IMR-90 (cell line): ENCODE measurements at regions not wholly inside any gene's neighbourhood (a gene's known extent, or its start where the extent isn't known, plus 50 kb on each side); places are given as distances from the start of the nearest gene placed in this dataset.

Experiments used
- CEBPB ChIP-seq: IDR thresholded peaks from 2 replicates; pipeline ENCODE4 v1.6.1; 2012; ENCODE audit warnings: low read depth, low read length, improper control_type of control experiment
- CHD1 ChIP-seq: IDR thresholded peaks from 2 replicates; pipeline ENCODE4 v1.6.1; 2012; ENCODE audit warnings: low read depth, low read length, improper control_type of control experiment
- FOS ChIP-seq: fragments of 150-350 bp; IDR thresholded peaks from 2 replicates; pipeline ENCODE4 v1.6.1; 2016; ENCODE audit warnings: low read depth, low read length
- MAFK ChIP-seq: IDR thresholded peaks from 2 replicates; pipeline ENCODE4 v1.6.1; 2012; ENCODE audit warnings: low read depth, low read length, improper control_type of control experiment
- MAZ ChIP-seq: IDR thresholded peaks from 2 replicates; pipeline ENCODE4 v1.6.1; 2012; ENCODE audit warnings: low read depth, mild to moderate bottlenecking, low read length, improper control_type of control experiment, moderate library complexity, borderline replicate concordance
- MXI1 ChIP-seq: IDR thresholded peaks from 2 replicates; pipeline ENCODE4 v1.6.1; 2012; ENCODE audit warnings: low read depth, mild to moderate bottlenecking, low read length, moderate library complexity, borderline replicate concordance
- POLR2A ChIP-seq: IDR thresholded peaks from 2 replicates; pipeline ENCODE4 v1.6.1; 2012; ENCODE audit warnings: mild to moderate bottlenecking, low read depth, low read length
- RAD21 ChIP-seq: IDR thresholded peaks from 2 replicates; pipeline ENCODE4 v1.6.1; 2012; ENCODE audit warnings: low read length, improper control_type of control experiment
- RCOR1 ChIP-seq: IDR thresholded peaks from 2 replicates; pipeline ENCODE4 v1.6.1; 2012; ENCODE audit warnings: mild to moderate bottlenecking, low read length, improper control_type of control experiment; ENCODE audit not compliant: insufficient replicate concordance
- RFX5 ChIP-seq: IDR thresholded peaks from 2 replicates; pipeline ENCODE4 v1.8.0; 2012; ENCODE audit warnings: low read depth, mild to moderate bottlenecking, low read length, moderate library complexity
- TF ChIP-seq, protein P1 (sequence below): conservative IDR thresholded peaks from 2 replicates; pipeline ENCODE4 v1.5.1; 2012; ENCODE audit warnings: mild to moderate bottlenecking, low read depth, low read length, improper control_type of control experiment
- TF ChIP-seq, protein P2 (sequence below): fragments of 150-350 bp; IDR thresholded peaks from 2 replicates; pipeline ENCODE4 v1.6.1; 2017; ENCODE audit warnings: mild to moderate bottlenecking, antibody characterized with exemption, low read length, low read depth

GRCh38 chr2:120651818-120652217, 83.8 kb upstream of the GLI2 start:
- TF ChIP-seq, protein P1, sequence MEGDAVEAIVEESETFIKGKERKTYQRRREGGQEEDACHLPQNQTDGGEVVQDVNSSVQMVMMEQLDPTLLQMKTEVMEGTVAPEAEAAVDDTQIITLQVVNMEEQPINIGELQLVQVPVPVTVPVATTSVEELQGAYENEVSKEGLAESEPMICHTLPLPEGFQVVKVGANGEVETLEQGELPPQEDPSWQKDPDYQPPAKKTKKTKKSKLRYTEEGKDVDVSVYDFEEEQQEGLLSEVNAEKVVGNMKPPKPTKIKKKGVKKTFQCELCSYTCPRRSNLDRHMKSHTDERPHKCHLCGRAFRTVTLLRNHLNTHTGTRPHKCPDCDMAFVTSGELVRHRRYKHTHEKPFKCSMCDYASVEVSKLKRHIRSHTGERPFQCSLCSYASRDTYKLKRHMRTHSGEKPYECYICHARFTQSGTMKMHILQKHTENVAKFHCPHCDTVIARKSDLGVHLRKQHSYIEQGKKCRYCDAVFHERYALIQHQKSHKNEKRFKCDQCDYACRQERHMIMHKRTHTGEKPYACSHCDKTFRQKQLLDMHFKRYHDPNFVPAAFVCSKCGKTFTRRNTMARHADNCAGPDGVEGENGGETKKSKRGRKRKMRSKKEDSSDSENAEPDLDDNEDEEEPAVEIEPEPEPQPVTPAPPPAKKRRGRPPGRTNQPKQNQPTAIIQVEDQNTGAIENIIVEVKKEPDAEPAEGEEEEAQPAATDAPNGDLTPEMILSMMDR: no peak
- TF ChIP-seq CHD1 (no peak), MAZ (no peak), POLR2A (no peak), CEBPB (no peak), RAD21 (no peak), MXI1 (no peak), RFX5 (no peak), RCOR1 (no peak), MAFK (no peak), FOS (no peak)
- TF ChIP-seq, protein P2, sequence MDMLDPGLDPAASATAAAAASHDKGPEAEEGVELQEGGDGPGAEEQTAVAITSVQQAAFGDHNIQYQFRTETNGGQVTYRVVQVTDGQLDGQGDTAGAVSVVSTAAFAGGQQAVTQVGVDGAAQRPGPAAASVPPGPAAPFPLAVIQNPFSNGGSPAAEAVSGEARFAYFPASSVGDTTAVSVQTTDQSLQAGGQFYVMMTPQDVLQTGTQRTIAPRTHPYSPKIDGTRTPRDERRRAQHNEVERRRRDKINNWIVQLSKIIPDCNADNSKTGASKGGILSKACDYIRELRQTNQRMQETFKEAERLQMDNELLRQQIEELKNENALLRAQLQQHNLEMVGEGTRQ: no peak
